K562 (cell line): ENCODE measurements at regions not wholly inside any gene's neighbourhood (a gene's known extent, or its start where the extent isn't known, plus 50 kb on each side); places are given as distances from the start of the nearest gene placed in this dataset.

Experiments used
- MGA ChIP-seq: fragments of 450-650 bp; IDR thresholded peaks from 2 replicates; pipeline ENCODE4 v1.6.1; 2016; ENCODE audit warnings: mild to moderate bottlenecking, moderate library complexity

GRCh38 chr2:188142088-188142487 lies 149.6 kb upstream of the GULP1 start (continued):
- TF ChIP-seq MGA = no peak
